ENCODE measurements at regions not wholly inside any gene's neighbourhood (a gene's known extent, or its start where the extent isn't known, plus 50 kb on each side); places are given as distances from the start of the nearest gene placed in this dataset.

DNA sequence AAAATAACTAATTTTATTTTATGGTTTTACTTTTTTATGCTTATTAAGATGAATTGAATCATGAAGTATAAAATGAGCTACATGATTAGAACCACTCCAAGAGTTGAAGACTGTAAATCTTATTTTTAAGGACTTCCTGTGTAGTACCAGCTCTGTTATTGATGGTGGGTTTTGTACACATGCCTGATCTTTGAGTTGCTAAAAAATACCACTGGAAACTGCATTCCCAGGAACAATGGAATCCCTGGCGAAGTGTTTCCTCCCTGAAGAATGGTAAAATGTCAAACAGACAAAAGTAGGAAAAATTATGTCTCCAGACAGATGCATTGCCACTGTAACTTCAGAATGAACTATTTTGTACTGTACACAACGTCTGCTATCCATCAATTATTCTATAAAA lies 935.4 kb upstream of the TENM3 start:
- Histone ChIP-seq H3K9me3 (no peaks in the 10 kb centered on the region), H3K4me1 (ENCODE audit: control insufficient read depth in 1 of 2, insufficient read depth in 1 of 2, low read depth in 1 of 2, low read length in 1 of 2) (no peaks in the 10 kb centered on the region), H3K27ac (no peak overlapping the region), H3K36me3 (no peaks in the 10 kb centered on the region), H3K4me3 (ENCODE audit: low read depth in 1 of 2, low read length in 1 of 2) (no peak overlapping the region), H3K27me3 (no peaks in the 10 kb centered on the region)
- TF ChIP-seq, protein P1, sequence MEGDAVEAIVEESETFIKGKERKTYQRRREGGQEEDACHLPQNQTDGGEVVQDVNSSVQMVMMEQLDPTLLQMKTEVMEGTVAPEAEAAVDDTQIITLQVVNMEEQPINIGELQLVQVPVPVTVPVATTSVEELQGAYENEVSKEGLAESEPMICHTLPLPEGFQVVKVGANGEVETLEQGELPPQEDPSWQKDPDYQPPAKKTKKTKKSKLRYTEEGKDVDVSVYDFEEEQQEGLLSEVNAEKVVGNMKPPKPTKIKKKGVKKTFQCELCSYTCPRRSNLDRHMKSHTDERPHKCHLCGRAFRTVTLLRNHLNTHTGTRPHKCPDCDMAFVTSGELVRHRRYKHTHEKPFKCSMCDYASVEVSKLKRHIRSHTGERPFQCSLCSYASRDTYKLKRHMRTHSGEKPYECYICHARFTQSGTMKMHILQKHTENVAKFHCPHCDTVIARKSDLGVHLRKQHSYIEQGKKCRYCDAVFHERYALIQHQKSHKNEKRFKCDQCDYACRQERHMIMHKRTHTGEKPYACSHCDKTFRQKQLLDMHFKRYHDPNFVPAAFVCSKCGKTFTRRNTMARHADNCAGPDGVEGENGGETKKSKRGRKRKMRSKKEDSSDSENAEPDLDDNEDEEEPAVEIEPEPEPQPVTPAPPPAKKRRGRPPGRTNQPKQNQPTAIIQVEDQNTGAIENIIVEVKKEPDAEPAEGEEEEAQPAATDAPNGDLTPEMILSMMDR (IDR thresholded peaks at IDR 0.05) = no peak

DNA sequence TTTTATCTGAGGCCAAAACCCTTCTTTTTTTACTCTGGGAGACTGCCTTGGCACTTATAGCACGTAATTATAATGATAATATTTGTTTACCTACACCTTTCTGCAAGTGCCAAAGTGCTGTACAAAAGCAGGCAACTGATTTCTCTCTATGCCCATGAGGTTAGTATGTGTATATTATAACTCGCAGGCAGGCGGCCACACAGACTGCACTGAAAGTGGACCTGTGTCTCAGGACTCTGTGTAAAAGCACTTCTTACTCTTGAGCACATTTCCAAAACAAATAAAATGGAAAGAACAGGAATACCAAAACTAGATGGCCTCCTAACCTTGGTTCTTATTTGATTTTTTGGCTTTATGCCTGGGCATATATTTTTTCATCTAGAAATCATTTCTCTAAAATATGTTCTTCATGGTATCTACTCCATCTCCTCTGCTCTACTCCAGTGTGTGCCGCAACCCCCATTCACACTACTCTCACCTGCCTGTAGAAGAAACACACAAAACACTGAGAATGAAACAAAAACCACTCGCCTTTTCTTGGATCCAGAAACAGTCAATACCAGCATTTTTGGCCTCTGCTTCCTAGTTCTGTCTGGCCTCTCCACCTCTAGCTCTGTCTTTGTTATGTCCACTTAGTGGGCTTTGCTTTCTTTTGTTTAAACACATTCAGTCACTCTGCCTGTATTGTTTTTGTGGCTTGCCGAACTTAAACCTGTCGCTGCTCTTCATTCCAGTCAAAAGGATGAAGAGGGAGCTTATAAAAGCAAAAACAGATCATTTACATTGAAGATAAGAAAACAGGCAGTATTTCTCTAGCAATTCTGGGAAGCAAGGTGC lies 934.5 kb upstream of the TENM3 start:
- TF ChIP-seq, protein P1 (IDR thresholded peaks at IDR 0.05) = no peak
- no peaks in the 10 kb centered on the region for H3K27me3 ChIP-seq
- no peaks in the 10 kb centered on the region for H3K4me1 ChIP-seq (ENCODE audit: control insufficient read depth in 1 of 2, insufficient read depth in 1 of 2, low read depth in 1 of 2, low read length in 1 of 2)
- H3K36me3 ChIP-seq = no peaks in the 10 kb centered on the region
- no peak overlapping the region for H3K27ac ChIP-seq
- H3K9me3 ChIP-seq = no peaks in the 10 kb centered on the region
- H3K4me3 ChIP-seq (ENCODE audit: low read depth in 1 of 2, low read length in 1 of 2) = no peak overlapping the region

- H3K27me3 ChIP-seq = no peaks in the 10 kb centered on the region
- no peaks in the 10 kb centered on the region for H3K36me3 ChIP-seq
- no peaks in the 10 kb centered on the region for H3K9me3 ChIP-seq
- H3K4me3 ChIP-seq (ENCODE audit: low read depth in 1 of 2, low read length in 1 of 2) = no peak overlapping the region
- TF ChIP-seq, protein P1 (IDR thresholded peaks at IDR 0.05) = no peak
- H3K27ac ChIP-seq = no peak overlapping the region
- no peaks in the 10 kb centered on the region for H3K4me1 ChIP-seq (ENCODE audit: control insufficient read depth in 1 of 2, insufficient read depth in 1 of 2, low read depth in 1 of 2, low read length in 1 of 2)
These were observed 931.1 kb upstream of the TENM3 start for GRCh38 chr4:181312066-181312465.

GRCh38 chr4:181319629-181320028 lies 923.6 kb upstream of the TENM3 start:
- Histone ChIP-seq H3K9me3 (no peaks in the 10 kb centered on the region), H3K36me3 (no peaks in the 10 kb centered on the region), H3K4me1 (ENCODE audit: control insufficient read depth in 1 of 2, insufficient read depth in 1 of 2, low read depth in 1 of 2, low read length in 1 of 2) (no peaks in the 10 kb centered on the region), H3K4me3 (ENCODE audit: low read depth in 1 of 2, low read length in 1 of 2) (no peak overlapping the region), H3K27me3 (no peaks in the 10 kb centered on the region), H3K27ac (no peak overlapping the region)
- TF ChIP-seq, protein P1 (IDR thresholded peaks at IDR 0.05) = no peak

- Histone ChIP-seq H3K27me3 (no peaks in the 10 kb centered on the region), H3K4me1 (ENCODE audit: control insufficient read depth in 1 of 2, insufficient read depth in 1 of 2, low read depth in 1 of 2, low read length in 1 of 2) (no peaks in the 10 kb centered on the region), H3K9me3 (no peaks in the 10 kb centered on the region), H3K27ac (no peak overlapping the region), H3K36me3 (no peaks in the 10 kb centered on the region), H3K4me3 (ENCODE audit: low read depth in 1 of 2, low read length in 1 of 2) (no peak overlapping the region)
- TF ChIP-seq, protein P1 (IDR thresholded peaks at IDR 0.05) = no peak
These were observed 920.1 kb upstream of the TENM3 start for GRCh38 chr4:181323061-181323460.
